H1 (cell line): ENCODE measurements at regions not wholly inside any gene's neighbourhood (a gene's known extent, or its start where the extent isn't known, plus 50 kb on each side); places are given as distances from the start of the nearest gene placed in this dataset.

Experiments used
- CTCF ChIA-PET: fragments of 300-600 bp; sonication (Branson Sonifier 250); formaldehyde crosslinking; loops from one replicate; lab custom pipeline; 2021; ENCODE audit not compliant: partially characterized antibody; lab: Charles Lee
- POLR2A ChIA-PET: fragments of 300-600 bp; sonication (Branson Sonifier 250); formaldehyde crosslinking; loops from one replicate; lab custom pipeline; 2021; ENCODE audit warnings: inconsistent platforms; ENCODE audit not compliant: partially characterized antibody; lab: Charles Lee
- DNase-seq, 2 experiments: peaks; one replicate each; pipeline versions ENCODE4 v3.0.0 to v3.0.0-alpha.2; 2010 to 2022; ENCODE audit warnings: low spot score in 2 of 2, low read depth in 1 of 2, mixed read lengths in 1 of 2
- FAIRE-seq: peaks from 2 replicates; lab custom pipeline; 2011; peaks lifted over from hg19 to GRCh38; lab: Jason Lieb, UNC
- H2AFZ ChIP-seq: 2 replicates; pipeline ENCODE4 v1.8.1; 2012; ENCODE audit warnings: low read length, inconsistent platforms
- H2AK5ac ChIP-seq: 2 replicates; pipeline ENCODE4 v1.6.1; 2013; ENCODE audit warnings: low read depth, low read length
- H2BK120ac ChIP-seq: replicated peaks from 2 replicates; pipeline ENCODE3; 2013; ENCODE audit warnings: low read depth, low read length, inconsistent platforms
- H2BK12ac ChIP-seq: 2 replicates; pipeline ENCODE4 v1.6.1; 2013; ENCODE audit warnings: low read depth, low read length
- H2BK15ac ChIP-seq: 2 replicates; pipeline ENCODE4 v1.6.1; 2013; ENCODE audit warnings: low read length
- H2BK20ac ChIP-seq: 2 replicates; pipeline ENCODE4 v1.6.1; 2013; ENCODE audit warnings: low read length
- H2BK5ac ChIP-seq: 2 replicates; pipeline ENCODE4 v1.6.1; 2013; ENCODE audit warnings: low read depth, low read length
- H3K14ac ChIP-seq: 2 replicates; pipeline ENCODE4 v1.6.1; 2013; ENCODE audit warnings: inconsistent platforms; ENCODE audit not compliant: insufficient read length
- H3K18ac ChIP-seq: 2 replicates; pipeline ENCODE4 v1.6.1; 2013; ENCODE audit warnings: low read length; ENCODE audit errors: extremely low read depth
- H3K23ac ChIP-seq: 2 replicates; pipeline ENCODE4 v1.6.1; 2013; ENCODE audit warnings: inconsistent platforms; ENCODE audit not compliant: insufficient read length
- H3K23me2 ChIP-seq: 2 replicates; pipeline ENCODE4 v1.6.1; 2013; ENCODE audit warnings: low read depth, low read length
- H3K27ac ChIP-seq: 2 replicates; pipeline ENCODE4 v1.6.1; 2011; ENCODE audit warnings: low read depth, low read length, inconsistent platforms
- H3K27me3 ChIP-seq, 4 experiments: replicated peaks in 1 of 4; 1 replicate in 1 of 4; 2 replicates in 3 of 4; pipeline versions ENCODE4 v1.6.1 to v1.8.1; 2011 to 2013; ENCODE audit warnings: low read length in 3 of 4, mild to moderate bottlenecking in 3 of 4, inconsistent platforms in 2 of 4, mixed read lengths in 2 of 4, moderate library complexity in 1 of 4; ENCODE audit not compliant: control insufficient read depth in 3 of 4, insufficient read depth in 3 of 4; ENCODE audit errors: extremely low read depth in 1 of 4
- H3K36me3 ChIP-seq, 4 experiments: 2 replicates each; pipeline versions ENCODE4 v1.6.1 to v1.8.1; 2011 to 2013; ENCODE audit warnings: mild to moderate bottlenecking in 4 of 4, low read length in 3 of 4, moderate library complexity in 2 of 4, control low read depth in 1 of 4, inconsistent platforms in 1 of 4; ENCODE audit not compliant: insufficient read depth in 4 of 4, control insufficient read depth in 2 of 4
- H3K4ac ChIP-seq: replicated peaks from 2 replicates; pipeline ENCODE3; 2013; ENCODE audit warnings: low read length, low read depth, mixed read lengths, inconsistent platforms; ENCODE audit not compliant: insufficient read length
- H3K4me1 ChIP-seq, 4 experiments: replicated peaks in 1 of 4; 1 replicate in 1 of 4; 2 replicates in 3 of 4; pipeline versions ENCODE4 v1.6.1 to v1.8.1; 2011 to 2013; ENCODE audit warnings: low read length in 3 of 4, inconsistent platforms in 2 of 4, mixed read lengths in 1 of 4; ENCODE audit not compliant: insufficient read depth in 4 of 4, control insufficient read depth in 3 of 4
- H3K4me2 ChIP-seq, 2 experiments: 2 replicates each; pipeline versions ENCODE4 v1.6.1 to v1.8.1; 2011 to 2013; ENCODE audit warnings: low read depth in 2 of 2, low read length in 2 of 2, control low read depth in 1 of 2, inconsistent platforms in 1 of 2, mild to moderate bottlenecking in 1 of 2; ENCODE audit not compliant: insufficient read depth in 1 of 2
- H3K4me3 ChIP-seq, 4 experiments: fragments of 200-600, 300-600 bp in 1 of 4; sonication (generic), shearing (Covaris generic), sonication (Bioruptor Twin) in 1 of 4; 2 replicates each; pipeline versions ENCODE4 v1.5.1 to v1.8.1; 2011 to 2016; ENCODE audit warnings: low read length in 4 of 4, low read depth in 3 of 4, control low read depth in 2 of 4, inconsistent platforms in 2 of 4, mild to moderate bottlenecking in 2 of 4, mixed read lengths in 1 of 4, moderate library complexity in 1 of 4; ENCODE audit not compliant: insufficient read depth in 2 of 4; ENCODE audit errors: extremely low read depth in 1 of 4
- H3K56ac ChIP-seq: replicated peaks from 2 replicates; pipeline ENCODE3; 2013; ENCODE audit warnings: low read depth, mild to moderate bottlenecking, mixed read lengths, low read length, inconsistent platforms; ENCODE audit not compliant: insufficient read length
- H3K79me1 ChIP-seq: 2 replicates; pipeline ENCODE4 v1.6.1; 2013; ENCODE audit warnings: low read depth, low read length, control low read depth
- H3K79me2 ChIP-seq, 2 experiments: 2 replicates each; pipeline versions ENCODE4 v1.6.1 to v1.8.1; 2012 to 2013; ENCODE audit warnings: low read length in 2 of 2, mild to moderate bottlenecking in 2 of 2, inconsistent platforms in 1 of 2; ENCODE audit not compliant: insufficient read depth in 2 of 2, control insufficient read depth in 1 of 2
- H3K9ac ChIP-seq, 4 experiments: replicated peaks in 1 of 4; 1 replicate in 1 of 4; 2 replicates in 3 of 4; pipeline versions ENCODE4 v1.6.1 to v1.8.1; 2011 to 2013; ENCODE audit warnings: low read depth in 3 of 4, low read length in 3 of 4, control low read depth in 2 of 4, mild to moderate bottlenecking in 2 of 4, moderate library complexity in 2 of 4, inconsistent platforms in 1 of 4; ENCODE audit errors: extremely low read depth in 1 of 4
- H3K9me3 ChIP-seq, 2 experiments: 2 replicates each; pipeline versions ENCODE4 v1.6.1 to v1.8.1; 2012 to 2013; ENCODE audit warnings: mild to moderate bottlenecking in 2 of 2, moderate library complexity in 2 of 2, control low read depth in 1 of 2, inconsistent platforms in 1 of 2, low read depth in 1 of 2, low read length in 1 of 2, mixed read lengths in 1 of 2; ENCODE audit not compliant: insufficient read depth in 2 of 2
- H4K20me1 ChIP-seq, 2 experiments: replicated peaks in 1 of 2; 2 replicates each; pipeline versions ENCODE3 to v1.8.1; 2011 to 2013; ENCODE audit warnings: inconsistent platforms in 2 of 2, low read length in 2 of 2, mild to moderate bottlenecking in 1 of 2; ENCODE audit not compliant: insufficient read depth in 2 of 2, control insufficient read depth in 1 of 2
- H4K5ac ChIP-seq: 2 replicates; pipeline ENCODE4 v1.6.1; 2013; ENCODE audit warnings: low read length, low read depth, mixed read lengths, inconsistent platforms; ENCODE audit not compliant: insufficient read length
- H4K8ac ChIP-seq: 2 replicates; pipeline ENCODE4 v1.8.0; 2013; ENCODE audit warnings: mild to moderate bottlenecking, moderate library complexity, low read length, inconsistent platforms; ENCODE audit not compliant: insufficient read depth; ENCODE audit errors: extremely low read depth
- H4K91ac ChIP-seq: replicated peaks from 2 replicates; pipeline ENCODE3; 2013; ENCODE audit warnings: low read length, mixed read lengths, inconsistent platforms; ENCODE audit not compliant: insufficient read length
- GABPA ChIP-seq: IDR thresholded peaks from 2 replicates; pipeline ENCODE4 v1.6.1; 2011; ENCODE audit warnings: mild to moderate bottlenecking, low read length, moderate library complexity, borderline replicate concordance; ENCODE audit not compliant: insufficient read depth
- GTF2F1 ChIP-seq: IDR thresholded peaks from 2 replicates; pipeline ENCODE4 v1.6.1; 2012; ENCODE audit warnings: low read depth, low read length, improper control_type of control experiment, borderline replicate concordance
- HDAC2 ChIP-seq, 2 experiments: fragments of 300-600 bp in 1 of 2; sonication (generic) in 1 of 2; IDR thresholded peaks; 2 replicates each; pipeline ENCODE4 v1.6.1; 2011 to 2012; ENCODE audit warnings: low read depth in 2 of 2, low read length in 2 of 2, mild to moderate bottlenecking in 2 of 2, moderate library complexity in 2 of 2, borderline replicate concordance in 1 of 2, inconsistent platforms in 1 of 2
- NANOG ChIP-seq: IDR thresholded peaks from 2 replicates; pipeline ENCODE4 v1.6.1; 2011; ENCODE audit warnings: low read length, low read depth, mild to moderate bottlenecking, inconsistent platforms; ENCODE audit not compliant: insufficient read depth, poor library complexity, severe bottlenecking
- WGBS, 2 experiments: shearing (Covaris generic) in 1 of 2; methylation state at CpG; one replicate each; pipeline versions ENCODE4 v1.1.6 to v1.1.7; 2013 to 2015; ENCODE audit warnings: low lambda C conversion rate in 2 of 2, mixed read lengths in 2 of 2, inconsistent platforms in 1 of 2, low coverage in 1 of 2, missing lambda C conversion rate in 1 of 2; ENCODE audit not compliant: insufficient replicate concordance in 2 of 2, insufficient coverage in 1 of 2, insufficient read length in 1 of 2; ENCODE audit errors: extremely low coverage in 1 of 2, missing lambda C conversion rate in 1 of 2; 5-methylcytosine and 5-hydroxymethylcytosine counted together

DNA sequence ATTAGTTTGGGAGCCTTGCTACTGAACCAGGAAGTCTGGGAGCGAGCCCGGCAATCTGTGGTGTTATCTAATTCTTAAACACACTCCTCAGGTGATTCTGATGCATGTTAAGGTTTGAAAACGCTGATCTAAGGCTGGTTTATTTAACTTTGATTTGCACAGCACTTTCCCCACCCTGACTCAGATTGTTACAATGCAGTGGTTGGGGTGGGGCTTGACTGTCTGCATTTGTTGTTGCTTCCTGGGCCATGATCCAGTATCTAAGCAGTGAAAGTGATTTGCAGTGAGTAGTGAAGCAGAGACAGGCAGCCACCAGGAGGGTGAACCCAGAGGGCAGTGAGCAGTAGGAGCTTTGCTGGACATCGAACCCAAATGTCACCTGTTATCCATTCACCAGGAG, 81.6 kb upstream of the ARGLU1 start:
- Histone ChIP-seq H3K14ac (no peak overlapping the region), H3K4me2 (no peak overlapping the region), H2BK15ac (no peak overlapping the region), H3K27me3 (no peaks in the 10 kb centered on the region), H3K79me1 (no peaks in the 10 kb centered on the region), H2BK5ac (no peak overlapping the region), H2AK5ac (no peak overlapping the region), H2BK12ac (peak overlapping the region; percentile 13; the same call in 1 of the 2 replicates), H3K4me3 (no peak overlapping the region), H3K18ac (no peak overlapping the region), H4K91ac (no peak overlapping the region), H3K79me2 (no peaks in the 10 kb centered on the region), H4K20me1 (no peaks in the 10 kb centered on the region), H3K4ac (no peak overlapping the region), H2BK20ac (no peak overlapping the region), H2AFZ (no peak overlapping the region), H4K5ac (no peak overlapping the region), H3K9me3 (no peaks in the 10 kb centered on the region; a peak in 1 of 4 replicates), H3K9ac (no peak overlapping the region), H3K23me2 (no peaks in the 10 kb centered on the region), H4K8ac (no peak overlapping the region), H2BK120ac (no peak overlapping the region), H3K4me1 (no peaks in the 10 kb centered on the region), H3K36me3 (no peaks in the 10 kb centered on the region), H3K56ac (no peak overlapping the region), H3K27ac (no peak overlapping the region), H3K23ac (no peak overlapping the region)
- FAIRE-seq, result no peak
- WGBS, 2 experiments, result 89% methylated on average over 4 of the region's 4 CpGs; no CpG with 5 or more reads in 1 of the 2 experiments
- POLR2A ChIA-PET, result no interaction called here
- CTCF ChIA-PET, result no interaction called here
- TF ChIP-seq GABPA, result no peak
- TF ChIP-seq GTF2F1, result no peak
- TF ChIP-seq NANOG, result no peak
- no peak for TF ChIP-seq HDAC2 (IDR thresholded peaks at IDR 0.05; ENCODE audit: borderline replicate concordance in 1 of 2, low read depth in 2 of 2, low read length in 2 of 2)
- DNase-seq, result no peak
